CD4-positive, alpha-beta T cell treated with Interferon gamma for 1 hour (primary cell): ENCODE measurements at regions not wholly inside any gene's neighbourhood (a gene's known extent, or its start where the extent isn't known, plus 50 kb on each side); places are given as distances from the start of the nearest gene placed in this dataset.
"Not testable (repeated sequence)": the region's sequence is repeated elsewhere in the genome, so short reads cannot be mapped to it uniquely, and the experiment has no call there.

Source experiments
- DNase-seq: peaks from one replicate; pipeline ENCODE4 v3.0.0-alpha.2; 2020

DNA sequence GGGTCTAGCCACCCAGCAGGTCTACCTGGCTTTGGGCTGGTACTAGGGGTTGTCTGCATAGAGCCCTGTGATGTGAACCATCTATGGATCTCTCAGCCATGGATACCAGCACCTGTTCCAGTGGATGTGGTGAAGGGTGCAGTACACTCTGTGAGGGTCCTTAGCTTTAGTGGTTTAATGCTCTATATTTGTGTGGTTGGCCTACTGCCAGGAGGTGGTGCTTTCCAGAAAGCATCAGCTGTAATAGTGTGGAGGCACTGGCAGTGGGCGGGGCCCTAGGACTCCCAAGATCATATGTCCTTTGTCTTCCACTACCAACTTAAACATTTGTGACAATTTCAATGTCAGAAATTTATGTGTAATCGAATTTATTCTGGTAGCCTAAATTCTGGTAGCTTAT lies 1065.1 kb downstream of the RPIA start:
- not testable (repeated sequence) for DNase-seq

DNA sequence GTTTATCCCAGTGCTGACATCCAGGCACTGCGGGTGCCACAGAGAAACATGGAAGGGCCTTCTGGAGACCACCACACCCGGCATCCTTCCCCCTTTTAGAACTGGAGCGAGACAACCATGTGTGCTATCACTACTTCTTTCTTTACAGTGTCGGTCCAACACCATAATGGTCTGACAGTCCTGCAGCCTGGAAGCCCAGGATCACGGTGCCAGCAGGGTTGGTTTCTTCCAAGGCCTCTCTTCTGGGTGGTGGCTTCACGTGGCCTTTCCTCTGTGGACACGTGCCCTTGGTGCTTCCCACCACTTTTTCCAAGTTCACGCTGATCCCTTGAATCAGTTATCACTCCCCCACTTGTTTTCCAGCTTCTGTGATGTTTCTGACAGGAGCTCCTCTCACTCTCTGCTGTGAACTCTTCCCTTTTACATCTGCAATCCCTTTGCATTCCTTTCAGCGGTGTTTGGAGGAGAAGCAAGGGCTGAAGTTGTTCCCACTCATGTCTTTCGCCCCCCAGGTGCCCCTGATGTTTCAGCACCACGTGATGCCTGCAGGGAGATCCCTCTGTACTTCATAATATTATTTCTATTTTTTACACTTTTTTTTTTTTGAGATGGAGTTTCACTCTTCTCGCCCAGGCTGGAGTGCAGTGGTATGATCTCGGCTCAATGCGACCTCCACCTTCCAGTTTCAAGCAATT lies 1067.0 kb downstream of the RPIA start:
- DNase-seq = not testable (repeated sequence)

GRCh38 chr2:89760762-89761161 lies 1069.3 kb downstream of the RPIA start:
- not testable (repeated sequence) for DNase-seq

- not testable (repeated sequence) for DNase-seq
Observed at GRCh38 chr2:89761171-89761570, 1069.7 kb downstream of the RPIA start.

- DNase-seq = not testable (repeated sequence)
Observed at GRCh38 chr2:89761863-89762262, 1070.4 kb downstream of the RPIA start.

DNA sequence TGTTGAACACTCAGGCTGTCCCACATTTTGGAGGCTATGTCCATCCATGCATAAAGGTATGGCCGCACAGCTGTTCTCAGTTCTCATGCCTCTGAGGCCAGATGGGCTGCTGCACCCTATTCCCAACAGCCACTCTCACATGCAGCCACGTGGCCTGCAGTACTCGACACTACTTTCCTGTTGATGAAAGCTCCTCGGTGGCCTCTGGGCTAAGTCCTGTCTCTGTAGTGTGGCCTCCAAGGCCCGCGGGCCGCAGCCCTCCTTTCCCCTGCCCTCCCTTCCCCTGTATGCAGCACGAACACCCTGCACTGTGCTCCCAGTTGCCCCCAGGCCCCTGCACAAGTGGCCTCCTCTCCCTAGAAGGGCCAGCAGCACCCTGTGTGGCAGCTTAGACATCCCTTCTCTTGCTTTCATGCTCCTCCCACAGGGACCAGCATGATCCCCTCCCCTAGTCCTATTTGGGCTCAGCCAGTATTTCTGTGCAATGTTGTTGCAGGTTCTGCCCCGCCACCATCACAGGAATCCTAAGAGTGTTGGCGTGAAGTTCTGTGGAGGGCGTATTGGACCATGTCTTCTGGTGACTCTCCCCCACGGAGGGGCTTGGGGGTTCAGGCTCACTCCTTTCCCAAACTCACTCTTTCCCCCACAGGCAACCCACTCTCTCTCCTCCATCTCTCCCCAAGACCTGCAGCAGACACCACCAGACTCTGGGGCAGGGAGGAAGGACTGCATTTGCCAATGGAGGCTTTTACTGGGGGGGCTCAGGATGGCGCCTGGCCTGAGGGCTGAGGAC lies 1071.2 kb downstream of the RPIA start:
- not testable (repeated sequence) for DNase-seq

- DNase-seq = no peak
Observed at GRCh38 chr2:89763254-89763580, 1071.7 kb downstream of the RPIA start.

GRCh38 chr2:89763581-89764485 lies 1072.4 kb downstream of the RPIA start:
- no peak for DNase-seq

- DNase-seq = not testable (repeated sequence)
Observed at GRCh38 chr2:89764571-89765360, 1073.3 kb downstream of the RPIA start.

DNA sequence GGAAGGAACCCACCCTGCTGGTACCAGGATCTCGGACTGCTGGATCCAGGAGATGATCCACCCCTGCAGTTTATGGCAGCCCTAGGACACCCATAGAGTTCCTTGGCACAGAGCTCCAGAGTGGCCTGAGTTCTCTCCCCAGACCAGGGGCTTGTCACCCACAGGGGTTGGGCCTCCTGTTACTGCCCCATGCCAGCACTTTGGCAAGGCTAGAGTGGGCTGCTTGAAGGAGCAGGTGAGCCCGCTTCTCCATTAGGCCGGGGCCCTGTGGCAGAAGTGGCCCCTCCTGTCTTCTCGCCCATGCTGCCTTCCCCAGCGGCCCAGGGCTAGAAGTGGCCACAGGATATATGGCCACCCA lies 1073.9 kb downstream of the RPIA start:
- DNase-seq = not testable (repeated sequence)

DNA sequence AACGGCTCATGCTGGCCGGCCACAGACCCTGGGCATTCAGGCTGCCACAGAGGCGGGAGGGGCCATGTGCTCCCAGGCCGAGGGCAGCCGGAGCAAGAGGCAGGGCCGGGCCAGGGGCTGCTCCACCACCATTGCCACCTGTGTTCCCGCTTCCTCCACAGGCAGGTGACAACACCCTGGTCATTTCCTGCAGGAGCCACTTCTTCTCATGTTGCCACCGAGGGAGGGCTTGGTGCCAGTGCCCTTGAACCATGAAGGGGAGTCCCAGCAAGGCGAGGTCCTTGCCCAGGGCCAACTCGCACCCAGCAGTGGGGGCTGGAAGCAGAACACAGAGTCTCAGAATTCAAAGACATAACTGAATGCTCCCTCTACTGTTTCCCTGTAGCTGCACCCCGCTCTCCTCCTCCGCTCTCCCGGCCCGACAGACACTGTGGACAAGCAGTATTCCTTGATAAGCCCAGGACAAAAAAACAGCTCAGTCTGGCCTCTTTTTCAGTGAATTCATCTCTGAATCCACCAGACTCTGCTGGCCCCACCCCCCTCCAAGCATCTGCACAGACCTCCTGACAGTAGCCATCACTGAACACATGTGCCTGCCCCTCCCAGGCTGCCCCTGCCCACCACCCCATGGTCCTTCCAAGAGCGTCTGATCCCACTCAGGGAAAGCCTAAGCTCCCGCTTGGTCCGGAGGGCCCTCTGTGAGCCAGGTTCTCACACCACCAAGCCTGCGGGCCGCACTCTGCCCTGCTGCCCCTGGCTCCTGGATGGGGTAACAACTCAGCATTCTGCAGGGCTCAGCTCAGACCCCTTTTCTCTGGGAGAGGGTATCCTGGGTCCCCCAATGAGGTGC lies 1074.9 kb downstream of the RPIA start:
- DNase-seq = not testable (repeated sequence)

GRCh38 chr2:89767058-89767457 lies 1075.6 kb downstream of the RPIA start:
- not testable (repeated sequence) for DNase-seq

DNA sequence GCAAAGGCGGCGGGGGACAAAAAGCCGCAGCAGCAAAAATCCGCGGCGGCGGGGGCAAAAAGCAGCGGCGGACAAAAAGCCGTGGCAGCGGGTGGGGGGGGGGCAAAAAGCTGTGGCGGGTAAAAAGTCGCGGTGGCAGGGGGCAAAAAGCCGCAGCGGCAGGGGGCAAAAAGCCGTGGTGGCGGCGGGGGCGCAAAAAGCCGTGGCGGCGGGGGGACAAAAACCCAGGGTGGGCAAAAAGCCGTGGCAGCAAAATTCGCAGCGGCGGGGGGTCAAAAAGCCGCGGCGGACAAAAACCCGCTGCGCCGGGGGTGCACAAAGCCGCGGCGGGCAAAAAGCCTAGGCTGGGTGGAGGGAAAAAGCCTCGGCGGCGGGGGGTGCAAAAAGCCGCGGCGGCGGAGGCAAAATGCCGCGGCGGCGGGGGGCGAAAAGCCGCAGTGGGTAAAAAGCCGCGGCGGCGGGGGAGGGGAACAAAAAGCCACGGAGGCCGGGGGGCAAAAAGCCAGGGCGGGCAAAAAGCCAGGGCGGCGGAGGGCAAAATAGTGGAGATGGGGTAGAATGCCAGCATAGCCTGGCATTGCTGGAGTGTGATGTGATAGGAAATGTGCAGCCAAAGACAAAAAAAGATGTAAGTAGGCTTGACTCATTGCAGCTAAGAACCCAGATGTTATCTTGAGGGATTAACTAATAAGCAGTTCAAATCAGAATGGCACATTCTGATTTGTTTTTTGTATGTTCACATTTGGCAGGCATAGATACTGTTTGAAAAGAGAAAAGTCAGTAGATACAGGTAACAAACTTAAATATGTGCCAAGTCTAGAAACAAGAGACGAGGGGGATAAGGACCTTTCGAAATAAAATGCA lies 1076.3 kb downstream of the RPIA start:
- no peak for DNase-seq

DNA sequence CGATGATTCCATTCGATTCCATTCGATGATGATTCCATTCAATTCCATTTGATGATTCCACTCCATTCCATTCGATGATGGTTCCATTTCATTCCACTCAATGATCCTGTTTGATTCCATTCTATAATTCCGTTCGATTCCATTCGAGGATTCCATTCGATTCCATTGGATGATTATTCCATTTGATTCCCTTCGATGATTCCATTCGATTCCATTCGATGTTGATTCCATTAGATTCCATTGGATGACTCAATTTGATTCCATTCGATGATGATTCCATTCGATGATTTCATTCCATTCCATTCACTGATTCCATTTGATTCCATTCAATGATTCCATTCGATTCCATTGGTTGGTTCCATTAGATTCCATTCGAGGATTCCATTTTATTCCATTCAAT lies 1084.4 kb downstream of the RPIA start:
- no peak for DNase-seq

DNA sequence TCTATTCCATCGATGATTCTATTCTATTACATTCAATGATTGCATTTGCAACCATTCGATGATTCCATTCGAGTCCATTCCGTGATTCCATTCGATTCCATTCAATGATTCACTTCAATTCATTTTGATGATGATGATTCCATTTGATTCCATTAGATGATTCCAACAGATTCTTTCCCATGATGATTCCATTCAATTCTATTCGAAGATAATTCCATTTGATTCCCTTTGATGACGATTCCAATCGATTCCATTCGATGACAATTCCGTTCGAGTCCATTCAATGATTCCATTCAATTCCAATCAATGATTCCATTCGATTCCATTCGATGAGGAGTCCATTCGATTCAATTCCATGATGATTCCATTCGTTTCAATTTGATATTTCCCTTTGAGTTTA lies 1088.8 kb downstream of the RPIA start:
- no peak for DNase-seq

GRCh38 chr2:89781962-89782361 lies 1090.5 kb downstream of the RPIA start:
- DNase-seq = no peak

- no peak for DNase-seq
Observed at GRCh38 chr2:89784960-89785359, 1093.5 kb downstream of the RPIA start.

DNA sequence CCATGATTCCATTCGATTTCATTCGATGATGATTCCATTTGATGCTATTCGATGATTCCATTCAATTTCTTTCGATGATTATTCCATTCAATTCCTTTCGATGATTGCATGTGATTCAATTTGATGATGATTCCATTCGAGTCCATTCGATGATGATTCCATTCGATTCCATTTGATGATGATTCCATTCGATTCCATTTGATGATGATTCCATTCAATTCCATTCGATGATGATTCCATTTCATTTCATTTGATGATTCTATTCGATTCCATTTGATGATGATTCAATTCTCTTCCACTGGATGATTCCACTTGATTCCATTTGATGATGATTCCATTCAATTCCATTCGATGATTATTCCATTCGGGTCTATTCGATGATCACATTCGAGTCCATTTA lies 1094.1 kb downstream of the RPIA start:
- not testable (repeated sequence) for DNase-seq

DNA sequence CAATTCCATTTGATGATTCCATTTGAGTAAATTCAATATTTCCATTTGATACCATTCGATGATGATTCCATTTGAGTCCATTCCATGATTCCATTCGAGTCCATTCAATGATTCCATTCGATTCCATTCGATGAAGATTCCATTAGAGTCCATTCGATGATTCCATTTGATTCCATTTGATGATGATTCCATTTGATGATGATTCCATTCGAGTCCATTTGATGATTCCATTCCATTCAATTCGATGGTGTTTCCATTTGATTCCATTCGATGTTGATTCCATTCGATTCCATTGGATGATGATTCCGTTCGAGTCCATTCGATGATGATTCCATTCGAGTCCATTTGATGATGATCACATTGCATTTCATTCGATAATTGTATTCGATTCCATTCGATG lies 1095.2 kb downstream of the RPIA start:
- DNase-seq = not testable (repeated sequence)

GRCh38 chr2:89795530-89795929 lies 1104.1 kb downstream of the RPIA start:
- DNase-seq = not testable (repeated sequence)
